Left colon (tissue), 2 donors: ENCODE measurements at regions not wholly inside any gene's neighbourhood (a gene's known extent, or its start where the extent isn't known, plus 50 kb on each side); places are given as distances from the start of the nearest gene placed in this dataset.

Source experiments
- ATAC-seq: fragments of 200-7000 bp; cut with Tn5 transposase; one replicate; pipeline ENCODE4 v1.9.1; 2020; ENCODE audit warnings: mild to moderate bottlenecking, moderate library complexity
- DNase-seq, 2 donors: peaks; one replicate each; pipeline ENCODE4 v3.0.0-alpha.2; 2020
- intact Hi-C, 2 donors: fragments of 100-400 bp; cut with DNase I in 1 of 2; cut with micrococcal nuclease in 1 of 2; formaldehyde crosslinking; loops; one replicate each; pipeline versions ENCODE4 v1.11.2 to v1.14.0; 2022; cut with DNase I, micrococcal nuclease
- donor health status: DM: no; HTN: no; CAD: no.
- donor health status: DM: yes; HTN: yes; CAD: no.

GRCh38 chr6:167643223-167643622, 183.5 kb upstream of the AFDN start:
- ATAC-seq: no peak

GRCh38 chr6:167643716-167644115, 183.0 kb upstream of the AFDN start:
- DNase-seq: no peak
- intact Hi-C loops: no loop called here
- no peak for ATAC-seq

More at GRCh38 chr6:167643223-167643622, 183.5 kb upstream of the AFDN start:
- DNase-seq: no peak
- intact Hi-C loops: no loop called here

- ATAC-seq (no peak), DNase-seq (no peak)
- intact Hi-C loops: no loop called here
Measured at GRCh38 chr6:167644412-167645132, 182.1 kb upstream of the AFDN start.

GRCh38 chr6:167645368-167645767, 181.3 kb upstream of the AFDN start:
- DNase-seq (no peak), ATAC-seq (no peak)
- intact Hi-C loops: no loop called here

GRCh38 chr6:167647306-167647705, 179.4 kb upstream of the AFDN start:
- intact Hi-C loops: no loop called here
- ATAC-seq: no peak
- DNase-seq: no peak

- intact Hi-C loops: no loop called here
- DNase-seq (no peak), ATAC-seq (no peak)
Measured at GRCh38 chr6:167647737-167648470, 178.8 kb upstream of the AFDN start.

GRCh38 chr6:167648501-167649278, 178.0 kb upstream of the AFDN start:
- ATAC-seq (no peak), DNase-seq (no peak)
- intact Hi-C loops: no loop called here

GRCh38 chr6:167649476-167649875, 177.2 kb upstream of the AFDN start:
- intact Hi-C loops: no loop called here
- ATAC-seq (no peak), DNase-seq (no peak)

- DNase-seq: no peak
- ATAC-seq: no peak
- intact Hi-C loops: no loop called here
Measured at GRCh38 chr6:167650730-167651317, 175.9 kb upstream of the AFDN start.

- DNase-seq: no peak
- intact Hi-C loops: no loop called here
- no peak for ATAC-seq
Measured at GRCh38 chr6:167651318-167652041, 175.2 kb upstream of the AFDN start.

- intact Hi-C loops: no loop called here
- no peak for ATAC-seq
- no peak for DNase-seq
Measured at GRCh38 chr6:167652042-167652700, 174.5 kb upstream of the AFDN start.

GRCh38 chr6:167652701-167653095, 174.0 kb upstream of the AFDN start:
- DNase-seq (no peak), ATAC-seq (no peak)
- intact Hi-C loops: no loop called here

- no peak for ATAC-seq
- intact Hi-C loops: no loop called here
- no peak for DNase-seq
Measured at GRCh38 chr6:167653561-167653960, 173.2 kb upstream of the AFDN start.

- ATAC-seq: no peak
- intact Hi-C loops: no loop called here
- DNase-seq: no peak
Measured at GRCh38 chr6:167654389-167654788, 172.3 kb upstream of the AFDN start.

- no peak for ATAC-seq
Measured at GRCh38 chr6:167655174-167655821, 171.4 kb upstream of the AFDN start.

GRCh38 chr6:167658106-167658505, 168.6 kb upstream of the AFDN start:
- ATAC-seq: no peak

More at GRCh38 chr6:167655174-167655821, 171.4 kb upstream of the AFDN start:
- intact Hi-C loops: no loop called here
- DNase-seq: no peak

GRCh38 chr6:167659046-167659445, 167.7 kb upstream of the AFDN start:
- DNase-seq: no peak
- intact Hi-C loops: no loop called here
- no peak for ATAC-seq

More at GRCh38 chr6:167658106-167658505, 168.6 kb upstream of the AFDN start:
- no peak for DNase-seq
- intact Hi-C loops: no loop called here

- intact Hi-C loops: no loop called here
- ATAC-seq: no peak
- DNase-seq: no peak
Measured at GRCh38 chr6:167660424-167660823, 166.3 kb upstream of the AFDN start.
